Heart right ventricle (tissue), 16 donors: ENCODE measurements at regions not wholly inside any gene's neighbourhood (a gene's known extent, or its start where the extent isn't known, plus 50 kb on each side); places are given as distances from the start of the nearest gene placed in this dataset.

Experiments used
- ATAC-seq, 8 donors: fragments of 200-7000 bp; cut with Tn5 transposase; one replicate each; pipeline ENCODE4 v1.9.1; 2020; ENCODE audit warnings: mild to moderate bottlenecking in 8 of 8, moderate library complexity in 8 of 8, moderate number of reproducible peaks in 1 of 8
- DNase-seq, 2 donors: peaks; one replicate each; pipeline ENCODE4 v3.0.0-alpha.2; 2020
- H3K27ac ChIP-seq, 10 donors: fragments of 200-600 bp; sonication (generic) in 2 of 10; one replicate each; pipeline versions ENCODE4 v1.5.0 to v1.8.0; 2020 to 2022; ENCODE audit warnings: mild to moderate bottlenecking in 3 of 10
- H3K27me3 ChIP-seq, 7 donors: fragments of 200-600 bp; one replicate each; pipeline ENCODE4 v1.8.0; 2021 to 2022; ENCODE audit warnings: mild to moderate bottlenecking in 2 of 7
- H3K36me3 ChIP-seq, 9 donors: fragments of 200-600 bp; sonication (generic) in 1 of 9; one replicate each; pipeline versions ENCODE4 v1.5.0 to v1.8.0; 2020 to 2022; ENCODE audit warnings: mild to moderate bottlenecking in 2 of 9
- H3K4me1 ChIP-seq, 9 donors: fragments of 200-600 bp; sonication (generic) in 1 of 9; one replicate each; pipeline versions ENCODE4 v1.5.0 to v1.8.0; 2020 to 2022; ENCODE audit warnings: mild to moderate bottlenecking in 4 of 9
- H3K4me3 ChIP-seq, 10 donors: fragments of 200-600 bp; sonication (generic) in 2 of 10; one replicate each; pipeline versions ENCODE4 v1.5.0 to v1.8.0; 2020 to 2022; ENCODE audit warnings: mild to moderate bottlenecking in 7 of 10, moderate library complexity in 2 of 10
- H3K9me3 ChIP-seq, 11 donors: fragments of 200-600 bp in 10 of 11; sonication (generic) in 2 of 11; one replicate each; pipeline versions ENCODE4 v1.5.0 to v1.8.0; 2013 to 2022; ENCODE audit warnings: mild to moderate bottlenecking in 2 of 11, control low read depth in 1 of 11, moderate library complexity in 1 of 11
- WGBS, 2 donors: extraction: QIAGEN DNeasy Blood & Tissue Kit; methylation state at CpG; one replicate each; pipeline ENCODE4 v1.1.7; 2013; ENCODE audit warnings: inconsistent platforms in 1 of 2; 5-methylcytosine and 5-hydroxymethylcytosine counted together
- intact Hi-C, 10 donors: fragments of 100-400 bp; cut with DNase I; formaldehyde crosslinking; loops; one replicate each; pipeline versions ENCODE4 v1.11.1 to v1.14.2; 2022
- TF ChIP-seq, protein P1 (sequence below), 9 donors: fragments of 200-600 bp; sonication (generic) in 2 of 9; IDR thresholded peaks; one replicate each; pipeline versions ENCODE4 v1.5.0 to v1.8.0; 2021 to 2022; ENCODE audit warnings: antibody characterized with exemption in 9 of 9, mild to moderate bottlenecking in 5 of 9, moderate library complexity in 1 of 9
- donor health status: Arrhythmogenic right ventricular cardiomyopathy.
- donor health status: ischemic (EF 13 %, LVEDD 7.1; RV severe dilation, severe dysfunction).
- donor health status: healthy with polysubstance abuse.
- donor health status: DM: no; HTN: yes; CAD: no.
- donor health status: DM: no; HTN: no; CAD: no.
- donor health status: ischemic (EF 25% LVEDD 6.9; RV normal size, moderate dysfunction).
- donor health status: ischemic (EF 25% LVEDD 5.7; RV mildly dilated, moderate dysfunction).
- donor health status: healthy.
- donor health status: DM: yes; HTN: yes; CAD: no.
- donor health status: Ischemic cardiomyopathy.
- donor health status: ischemic (EF 35%, LVEDD 5.7; RV mildly dilated, moderate dysfunction).
- donor health status: nonischemic (EF 11% LVEDD 7.7; RV severe dilation, severe dysfunction).
- donor health status: DM: yes; HTN: yes; CAD: no.
- donor health status: PGD.
- donor health status: ischemic (EF 29% LVEDD 5.4; RV normal size, mild dysfunction).
- donor health status: nonischemic (EF 23%, LVEDD 6.1; RV moderate dilation, normal function).

- DNase-seq (no peak), ATAC-seq (no peak)
- Histone ChIP-seq H3K36me3 (no peaks in the 10 kb centered on the region), H3K4me3 (no peak overlapping the region), H3K4me1 (no peaks in the 10 kb centered on the region), H3K27ac (no peak overlapping the region), H3K27me3 (no peaks in the 10 kb centered on the region), H3K9me3 (peaks cover 0 to 7% (median 0%) of the 10 kb centered on the region in 11 donors)
- intact Hi-C loops, result no loop called here
- TF ChIP-seq, protein P1, sequence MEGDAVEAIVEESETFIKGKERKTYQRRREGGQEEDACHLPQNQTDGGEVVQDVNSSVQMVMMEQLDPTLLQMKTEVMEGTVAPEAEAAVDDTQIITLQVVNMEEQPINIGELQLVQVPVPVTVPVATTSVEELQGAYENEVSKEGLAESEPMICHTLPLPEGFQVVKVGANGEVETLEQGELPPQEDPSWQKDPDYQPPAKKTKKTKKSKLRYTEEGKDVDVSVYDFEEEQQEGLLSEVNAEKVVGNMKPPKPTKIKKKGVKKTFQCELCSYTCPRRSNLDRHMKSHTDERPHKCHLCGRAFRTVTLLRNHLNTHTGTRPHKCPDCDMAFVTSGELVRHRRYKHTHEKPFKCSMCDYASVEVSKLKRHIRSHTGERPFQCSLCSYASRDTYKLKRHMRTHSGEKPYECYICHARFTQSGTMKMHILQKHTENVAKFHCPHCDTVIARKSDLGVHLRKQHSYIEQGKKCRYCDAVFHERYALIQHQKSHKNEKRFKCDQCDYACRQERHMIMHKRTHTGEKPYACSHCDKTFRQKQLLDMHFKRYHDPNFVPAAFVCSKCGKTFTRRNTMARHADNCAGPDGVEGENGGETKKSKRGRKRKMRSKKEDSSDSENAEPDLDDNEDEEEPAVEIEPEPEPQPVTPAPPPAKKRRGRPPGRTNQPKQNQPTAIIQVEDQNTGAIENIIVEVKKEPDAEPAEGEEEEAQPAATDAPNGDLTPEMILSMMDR (IDR thresholded peaks at IDR 0.05), result no peak
- WGBS, 2 donors, result 74 to 77% methylated on average over 5 of the region's 5 CpGs
Observed at GRCh38 chr13:54004026-54004699, 975.5 kb downstream of the OLFM4 start.

DNA sequence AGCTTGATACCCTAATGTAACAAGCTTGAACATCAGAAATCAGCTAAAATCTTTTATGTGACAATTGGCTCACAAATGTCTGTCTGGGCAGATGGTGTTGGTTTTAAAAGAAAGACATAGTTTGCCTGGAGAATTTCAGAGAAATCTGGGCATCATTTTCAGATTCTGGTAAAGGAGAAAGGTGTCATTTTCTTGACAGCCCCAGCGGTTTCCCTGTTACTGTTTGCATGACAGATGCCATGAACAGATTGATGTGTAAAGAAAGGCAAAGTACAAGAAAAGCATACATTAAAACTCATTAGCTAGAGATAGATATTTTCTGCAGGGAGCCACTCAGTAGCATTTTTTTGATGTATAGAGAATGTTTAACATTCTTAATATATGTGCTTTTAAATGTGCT is 987.9 kb downstream of the OLFM4 start:
- intact Hi-C loops, result no loop called here
- Histone ChIP-seq H3K36me3 (no peaks in the 10 kb centered on the region), H3K9me3 (peaks cover 0 to 7% (median 0%) of the 10 kb centered on the region in 11 donors), H3K27ac (no peak overlapping the region), H3K27me3 (no peaks in the 10 kb centered on the region), H3K4me1 (no peaks in the 10 kb centered on the region), H3K4me3 (no peak overlapping the region)
- no peak for ATAC-seq
- 81 to 83% methylated on average over 1 of the region's 1 CpG for WGBS, 2 donors
- TF ChIP-seq, protein P1 (IDR thresholded peaks at IDR 0.05), result no peak
- DNase-seq, result no peak

- ATAC-seq (no peak), DNase-seq (no peak)
- intact Hi-C loops, result no loop called here
- Histone ChIP-seq H3K4me1 (no peaks in the 10 kb centered on the region), H3K4me3 (no peak overlapping the region), H3K36me3 (no peaks in the 10 kb centered on the region), H3K27ac (no peak overlapping the region), H3K9me3 (peaks cover 0 to 12% (median 0%) of the 10 kb centered on the region in 11 donors), H3K27me3 (no peaks in the 10 kb centered on the region)
- TF ChIP-seq, protein P1 (IDR thresholded peaks at IDR 0.05), result no peak
- 86% methylated on average over 3 of the region's 3 CpGs for WGBS, 2 donors
Observed at GRCh38 chr13:54018485-54018884, 989.9 kb downstream of the OLFM4 start.

GRCh38 chr13:54029226-54029625 is 1000.6 kb downstream of the OLFM4 start:
- Histone ChIP-seq H3K36me3 (no peaks in the 10 kb centered on the region), H3K4me1 (no peaks in the 10 kb centered on the region), H3K27ac (no peak overlapping the region), H3K4me3 (no peak overlapping the region), H3K27me3 (no peaks in the 10 kb centered on the region), H3K9me3 (peaks cover 0 to 57% (median 9%) of the 10 kb centered on the region in 11 donors)
- TF ChIP-seq, protein P1 (IDR thresholded peaks at IDR 0.05), result no peak
- intact Hi-C loops, result no loop called here
- WGBS, 2 donors, result 52 to 62% methylated on average over 1 of the region's 1 CpG
- no peak for ATAC-seq
- DNase-seq, result no peak
